NT2/D1 (cell line): ENCODE measurements at regions not wholly inside any gene's neighbourhood (a gene's known extent, or its start where the extent isn't known, plus 50 kb on each side); places are given as distances from the start of the nearest gene placed in this dataset.

Source experiments
- SUZ12 ChIP-seq: IDR thresholded peaks from 2 replicates; pipeline ENCODE4 v1.6.1; 2011; ENCODE audit not compliant: insufficient read length, insufficient read depth; ENCODE audit errors: extremely low read depth
- YY1 ChIP-seq: IDR thresholded peaks from 2 replicates; pipeline ENCODE4 v1.6.1; 2011; ENCODE audit not compliant: insufficient read length, insufficient read depth
- ZNF274 ChIP-seq: IDR thresholded peaks from 2 replicates; pipeline ENCODE4 v1.6.1; 2011; ENCODE audit warnings: mild to moderate bottlenecking, low read depth, low read length

GRCh38 chrX:42490111-42490510, 287.9 kb downstream of the PPP1R2C start:
- TF ChIP-seq YY1 (no peak), ZNF274 (no peak), SUZ12 (no peak)
